GM21576 (cell line): ENCODE measurements at regions not wholly inside any gene's neighbourhood (a gene's known extent, or its start where the extent isn't known, plus 50 kb on each side); places are given as distances from the start of the nearest gene placed in this dataset.
A peak's percentile ranks its signal among the peaks of the same experiment; 100 is the strongest.
"Not testable (repeated sequence)": the region's sequence is repeated elsewhere in the genome, so short reads cannot be mapped to it uniquely, and the experiment has no call there.

Experiments
- ATAC-seq: cut with Tn5 transposase; IDR thresholded peaks from one replicate; pipeline ENCODE4 v1.9.1; 2021; ENCODE audit warnings: mild to moderate bottlenecking, moderate library complexity; ENCODE audit not compliant: unreplicated experiment

- ATAC-seq, result no peak
These were observed 634.5 kb downstream of the NR2F1-AS1 start for GRCh38 chr5:92946546-92946945.

- ATAC-seq, result no peak
These were observed 635.4 kb downstream of the NR2F1-AS1 start for GRCh38 chr5:92945605-92946097.

- ATAC-seq, result no peak
These were observed 636.0 kb downstream of the NR2F1-AS1 start for GRCh38 chr5:92944903-92945604.

GRCh38 chr5:92944337-92944736 lies 636.7 kb downstream of the NR2F1-AS1 start:
- no peak for ATAC-seq

- no peak for ATAC-seq
These were observed 638.3 kb downstream of the NR2F1-AS1 start for GRCh38 chr5:92942762-92943161.

- ATAC-seq, result no peak
These were observed 639.2 kb downstream of the NR2F1-AS1 start for GRCh38 chr5:92941806-92942205.

- no peak for ATAC-seq
These were observed 641.6 kb downstream of the NR2F1-AS1 start for GRCh38 chr5:92939428-92939827.

- ATAC-seq, result not testable (repeated sequence)
These were observed 643.6 kb downstream of the NR2F1-AS1 start for GRCh38 chr5:92937396-92937795.

GRCh38 chr5:92930057-92930456 lies 651.0 kb downstream of the NR2F1-AS1 start:
- no peak for ATAC-seq

- no peak for ATAC-seq
These were observed 653.7 kb downstream of the NR2F1-AS1 start for GRCh38 chr5:92927291-92927778.

- ATAC-seq, result no peak
These were observed 657.1 kb downstream of the NR2F1-AS1 start for GRCh38 chr5:92923885-92924284.

GRCh38 chr5:92922231-92922967 lies 658.6 kb downstream of the NR2F1-AS1 start:
- ATAC-seq, result no peak

- ATAC-seq, result no peak
These were observed 664.0 kb downstream of the NR2F1-AS1 start for GRCh38 chr5:92917044-92917443.

- ATAC-seq, result no peak
These were observed 665.0 kb downstream of the NR2F1-AS1 start for GRCh38 chr5:92916036-92916435.

GRCh38 chr5:92912283-92912682 lies 668.7 kb downstream of the NR2F1-AS1 start:
- no peak for ATAC-seq

GRCh38 chr5:92911851-92912250 lies 669.2 kb downstream of the NR2F1-AS1 start:
- no peak for ATAC-seq

- ATAC-seq, result no peak
These were observed 669.7 kb downstream of the NR2F1-AS1 start for GRCh38 chr5:92911293-92911692.

- no peak for ATAC-seq
These were observed 671.4 kb downstream of the NR2F1-AS1 start for GRCh38 chr5:92909602-92909962.

GRCh38 chr5:92908952-92909601 lies 671.9 kb downstream of the NR2F1-AS1 start:
- ATAC-seq, result no peak

GRCh38 chr5:92907938-92908606 lies 672.9 kb downstream of the NR2F1-AS1 start:
- ATAC-seq, result peak; percentile 71

GRCh38 chr5:92906798-92907376 lies 674.1 kb downstream of the NR2F1-AS1 start:
- ATAC-seq, result no peak
